HG03520 (cell line): ENCODE measurements at regions not wholly inside any gene's neighbourhood (a gene's known extent, or its start where the extent isn't known, plus 50 kb on each side); places are given as distances from the start of the nearest gene placed in this dataset.

Source experiments
- ATAC-seq: cut with Tn5 transposase; IDR thresholded peaks from one replicate; pipeline ENCODE4 v1.9.1; 2021; ENCODE audit warnings: mild to moderate bottlenecking, moderate library complexity; ENCODE audit not compliant: unreplicated experiment

DNA sequence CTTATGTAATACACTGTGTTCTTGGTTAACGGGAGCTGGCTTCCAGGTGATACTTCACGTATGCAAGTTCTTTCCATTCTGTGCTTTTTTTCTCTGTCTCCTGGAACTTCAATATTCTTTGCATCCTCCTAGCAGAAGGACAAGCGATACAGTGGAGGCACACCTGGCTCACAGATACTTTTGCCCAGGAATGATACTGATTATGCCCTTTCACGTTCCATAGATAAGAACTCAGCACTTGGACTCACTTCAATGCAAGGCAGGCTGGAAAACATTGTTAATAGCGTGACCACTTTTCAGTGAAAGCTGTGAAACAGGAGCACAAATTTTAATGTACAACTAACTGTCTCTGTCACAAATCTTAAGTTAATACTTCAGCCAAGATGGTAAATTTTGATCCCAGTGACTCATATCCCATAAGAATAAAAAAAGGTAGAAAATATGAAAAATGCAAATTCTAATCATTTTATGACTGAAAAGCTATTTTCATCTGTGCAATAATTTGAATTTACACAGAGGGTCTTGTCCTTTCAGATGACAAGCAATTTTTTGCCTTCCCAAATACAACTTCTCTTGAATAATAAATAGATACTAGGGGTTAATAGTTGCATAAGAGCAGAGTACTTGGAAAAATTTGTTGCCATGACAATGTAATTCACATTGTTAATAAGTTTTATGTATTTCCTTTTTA lies 919.0 kb downstream of the GALC start:
- no peak for ATAC-seq

DNA sequence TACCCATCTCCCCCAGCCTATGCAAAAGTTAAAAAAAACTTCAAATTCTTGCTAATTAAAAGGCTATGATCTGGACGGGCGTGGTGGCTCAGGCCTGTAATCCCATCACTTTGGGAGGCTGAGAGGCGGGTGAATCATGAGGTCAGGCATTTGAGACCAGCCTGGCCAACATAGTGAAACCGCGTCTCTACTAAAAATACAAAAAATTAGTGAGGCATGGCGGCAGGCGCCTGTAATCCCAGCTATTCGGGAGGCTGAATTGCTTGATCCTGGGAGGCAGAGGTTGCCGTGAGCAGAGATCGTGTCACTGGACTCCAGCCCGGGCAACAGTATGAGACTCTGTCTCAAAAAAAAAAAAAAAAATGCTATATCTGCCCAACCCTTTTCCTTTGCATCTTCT lies 925.4 kb downstream of the GALC start:
- ATAC-seq = no peak

DNA sequence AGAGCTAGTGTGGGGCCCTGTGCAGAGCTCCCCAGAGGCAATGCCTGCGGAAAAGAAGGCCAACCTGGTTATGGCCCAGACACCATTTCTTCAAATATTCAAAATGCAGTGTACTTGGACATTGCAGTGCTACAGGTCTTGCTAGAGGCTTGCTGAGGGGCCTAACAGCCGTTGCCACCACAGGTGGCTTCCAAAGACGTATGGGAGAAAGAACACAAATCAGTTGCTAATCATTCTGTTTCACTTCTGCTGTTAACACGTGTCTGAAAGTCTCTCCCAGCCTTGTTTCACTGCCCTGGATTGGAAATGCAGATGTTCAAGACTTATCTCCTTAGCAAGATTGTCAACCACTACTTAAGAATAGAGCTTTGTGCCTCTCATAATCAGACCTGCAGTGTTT lies 925.9 kb downstream of the GALC start:
- ATAC-seq = no peak

DNA sequence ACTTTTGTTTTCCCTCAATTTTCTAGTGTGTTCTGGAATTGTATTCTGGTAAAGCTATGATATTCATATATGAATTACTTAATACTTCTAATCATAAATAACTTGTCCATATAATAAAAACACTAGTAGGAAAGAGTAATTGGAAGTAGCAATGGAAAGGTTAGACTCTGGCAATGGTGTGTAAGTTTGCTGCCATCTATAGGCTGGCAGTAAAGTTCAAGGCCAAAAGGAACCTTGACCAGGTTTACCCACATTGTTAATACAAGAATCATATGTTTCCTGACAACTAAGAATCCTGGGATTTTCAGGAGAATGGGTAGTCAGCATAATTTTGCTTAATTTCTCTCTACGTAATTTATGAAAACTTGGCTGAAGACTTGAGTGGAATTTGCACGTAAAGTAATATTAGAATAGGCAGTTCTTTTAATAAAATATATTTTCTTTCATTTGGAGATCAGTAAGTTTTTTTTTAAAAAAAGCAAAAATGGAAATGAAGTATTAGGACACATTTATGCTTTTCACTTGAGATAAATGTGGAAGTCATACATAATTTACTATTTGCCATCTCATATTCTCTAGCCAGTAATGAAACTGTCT lies 926.7 kb downstream of the GALC start:
- ATAC-seq = no peak

DNA sequence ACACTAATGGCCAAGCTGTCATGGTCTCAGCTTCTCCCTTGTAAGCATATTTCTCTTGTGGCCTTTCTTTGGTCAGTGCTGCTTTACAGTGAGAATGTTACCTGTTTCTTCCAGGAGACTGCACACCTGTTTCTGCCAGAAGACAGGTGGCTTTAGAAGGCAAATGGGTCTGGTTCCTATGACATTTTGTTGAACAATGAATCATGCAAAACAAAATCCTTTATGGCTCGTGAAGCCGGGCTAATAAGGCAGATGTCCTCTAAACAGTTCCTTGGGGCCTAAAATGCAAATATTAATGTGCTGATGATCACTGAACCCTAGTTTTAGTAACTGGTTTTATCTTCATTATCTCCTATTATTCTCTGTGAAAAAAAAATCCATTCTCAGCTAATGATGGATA lies 927.6 kb downstream of the GALC start:
- ATAC-seq = no peak

DNA sequence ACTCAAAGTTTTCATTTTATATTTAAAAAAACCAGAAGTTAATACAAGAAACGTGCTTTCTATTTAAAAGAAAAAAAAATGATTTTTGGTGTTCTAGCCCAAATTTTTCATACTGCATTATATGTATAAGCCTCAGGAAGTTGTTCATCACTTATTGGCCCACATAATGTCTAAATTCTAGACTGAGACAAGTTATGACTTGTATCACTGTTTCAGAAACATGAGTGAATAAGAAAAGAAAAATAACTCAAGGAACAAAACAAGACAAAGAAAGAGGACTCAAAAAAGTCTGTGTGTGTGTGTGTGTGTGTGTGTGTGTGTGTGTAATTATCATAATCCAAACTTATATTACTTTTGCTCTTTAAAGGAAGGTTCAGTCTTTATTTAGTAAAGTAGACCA lies 929.8 kb downstream of the GALC start:
- ATAC-seq = no peak

DNA sequence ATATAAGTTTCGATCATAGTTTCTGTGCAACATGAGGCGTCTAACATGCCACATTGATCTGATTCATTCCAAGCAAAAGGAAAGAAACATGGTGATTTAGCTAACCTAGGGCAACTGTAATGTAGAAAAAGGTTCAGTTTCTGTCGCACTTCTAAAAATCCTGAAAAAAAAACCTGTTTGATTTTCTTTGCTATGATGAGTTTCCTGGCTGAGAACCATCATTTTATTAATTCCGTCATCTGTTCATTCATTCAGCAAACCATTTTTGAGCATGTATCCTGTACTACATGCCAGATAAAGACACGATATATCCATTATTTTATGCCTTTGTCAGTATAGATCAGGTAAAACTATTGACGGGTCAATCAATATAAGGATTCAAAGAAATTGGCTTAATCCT lies 932.6 kb downstream of the GALC start:
- no peak for ATAC-seq

DNA sequence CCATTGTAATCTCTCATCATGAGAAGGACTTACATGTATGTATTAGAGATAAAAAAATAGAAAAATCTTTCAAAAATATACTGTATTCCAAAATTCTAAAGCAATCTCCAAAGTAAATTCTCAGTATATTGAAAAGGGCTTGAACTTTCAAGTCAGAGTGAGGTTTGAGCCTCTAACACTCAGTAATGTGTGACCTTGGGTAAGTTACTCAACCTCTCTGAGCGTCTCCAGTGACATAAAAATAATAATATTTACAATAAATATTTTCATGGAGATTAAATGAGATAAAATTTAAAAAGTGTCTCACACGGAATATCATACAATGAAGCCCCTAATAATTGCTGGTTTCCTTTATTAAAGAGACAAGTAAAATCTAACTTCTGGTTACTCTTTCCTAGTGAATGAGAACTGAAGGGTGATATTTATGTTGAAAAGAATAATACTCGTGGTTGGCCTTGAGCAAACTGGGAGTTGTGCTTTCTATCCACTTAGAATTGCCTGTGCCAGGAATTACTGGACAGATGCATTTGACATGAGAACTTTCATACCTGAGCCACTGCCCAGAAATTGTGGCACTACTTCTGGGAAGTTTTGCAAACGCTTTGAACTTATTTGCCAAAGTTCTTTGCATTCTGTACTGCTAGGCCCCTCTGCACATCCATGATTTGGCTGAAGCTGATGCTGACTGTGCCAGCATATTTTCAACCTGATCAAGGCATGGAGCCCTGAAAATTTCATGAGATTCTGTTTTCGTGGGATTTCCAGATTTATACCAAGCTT lies 933.7 kb downstream of the GALC start:
- no peak for ATAC-seq

DNA sequence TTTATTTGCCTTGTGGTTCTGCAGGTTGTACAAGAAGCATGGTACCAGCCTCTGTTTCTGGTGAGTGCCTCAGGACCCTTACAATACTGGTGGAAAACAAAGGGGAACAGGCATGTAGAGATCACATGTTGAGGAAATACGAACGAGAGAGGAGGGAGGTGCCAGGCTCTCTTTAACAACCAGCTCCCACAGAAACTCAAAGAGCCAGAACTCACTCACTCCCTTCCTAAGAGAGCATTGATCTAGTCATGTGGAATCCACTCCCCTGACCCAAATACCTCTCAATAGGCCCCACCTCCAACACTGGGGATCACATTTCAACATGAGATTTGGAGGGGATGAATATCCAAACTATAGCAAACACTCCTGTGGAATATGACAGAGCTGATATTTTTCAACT lies 938.0 kb downstream of the GALC start:
- no peak for ATAC-seq

DNA sequence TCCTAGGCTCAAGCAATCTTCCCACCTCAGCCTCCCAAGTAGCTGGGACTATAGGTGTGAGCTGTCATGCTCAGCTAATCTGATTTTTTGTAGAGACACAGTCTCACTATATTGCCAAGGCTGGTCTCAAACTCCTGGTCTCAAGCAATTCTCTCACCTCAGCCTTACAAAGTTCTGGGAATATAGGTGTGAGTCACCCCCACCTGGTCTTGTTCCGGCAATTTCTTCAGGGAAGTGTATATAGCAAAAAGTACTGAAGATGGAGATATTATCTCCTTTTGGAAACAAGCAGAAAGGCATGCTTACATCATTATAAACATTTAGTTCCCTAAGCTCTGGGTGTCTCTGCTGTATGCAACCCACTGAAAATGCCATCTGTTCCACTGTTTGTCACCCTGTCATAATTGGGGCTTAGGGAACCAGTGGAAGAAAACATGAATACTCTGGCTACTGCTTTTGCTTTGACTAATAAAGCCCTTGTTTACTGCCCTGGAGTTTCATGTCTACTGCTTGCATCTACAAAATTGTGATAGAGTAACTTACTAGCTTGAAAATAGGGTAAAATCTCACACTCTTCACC lies 940.2 kb downstream of the GALC start:
- no peak for ATAC-seq

DNA sequence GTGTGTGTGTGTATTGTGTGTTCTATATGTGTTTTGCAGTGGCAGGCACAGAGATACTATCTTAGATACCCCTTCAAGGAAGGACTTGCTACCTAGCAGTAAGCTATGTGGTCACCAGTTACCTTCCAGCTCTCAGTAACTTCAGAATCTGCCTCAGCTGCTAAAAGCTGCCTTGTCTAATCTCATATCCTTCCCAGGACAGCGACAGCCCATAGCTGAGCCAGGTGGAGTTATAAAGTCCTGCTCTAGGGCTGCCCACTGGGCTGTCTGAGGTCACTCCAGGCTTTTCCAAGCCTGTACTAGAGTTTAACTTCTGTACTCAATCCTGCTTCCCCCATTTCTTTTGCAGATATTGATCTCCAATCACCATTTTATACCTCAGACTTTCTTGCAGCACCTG lies 942.6 kb downstream of the GALC start:
- no peak for ATAC-seq

DNA sequence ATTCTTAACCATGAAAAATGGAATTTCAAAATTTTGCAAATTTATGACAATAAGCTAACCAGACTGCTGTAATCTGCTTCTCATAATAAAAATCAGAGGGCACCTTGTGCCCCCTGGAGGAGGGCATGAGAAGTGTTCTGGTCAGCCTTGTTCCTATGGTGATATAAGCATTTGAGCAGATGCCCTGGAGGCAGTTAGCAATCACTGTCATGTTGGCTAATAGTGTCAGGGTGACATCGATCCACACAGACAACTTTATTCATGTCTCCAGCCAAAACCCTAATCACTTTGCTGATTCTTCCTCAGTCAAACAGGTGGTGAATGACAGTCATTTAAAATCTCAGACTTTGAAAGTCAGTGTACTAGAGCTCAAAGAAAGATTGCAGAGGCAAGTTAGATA lies 943.0 kb downstream of the GALC start:
- ATAC-seq = no peak

DNA sequence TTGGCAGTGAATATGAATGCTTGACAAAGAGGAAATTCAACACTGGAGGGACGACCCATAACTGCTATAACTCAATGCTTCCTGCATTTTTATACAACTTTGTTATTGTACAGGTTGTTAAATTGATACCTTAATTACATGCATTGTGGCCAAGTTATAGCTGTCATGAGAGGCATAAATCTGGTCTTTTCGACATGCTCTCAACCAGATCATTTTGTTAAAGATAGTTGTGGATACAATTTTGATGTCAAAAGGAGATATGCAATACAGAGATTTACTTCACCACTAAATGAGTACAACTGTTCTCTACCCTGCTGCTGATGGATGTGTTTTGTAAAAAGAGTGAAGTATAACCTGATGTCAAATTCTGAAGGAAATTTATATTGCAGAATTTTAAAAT lies 946.0 kb downstream of the GALC start:
- no peak for ATAC-seq

DNA sequence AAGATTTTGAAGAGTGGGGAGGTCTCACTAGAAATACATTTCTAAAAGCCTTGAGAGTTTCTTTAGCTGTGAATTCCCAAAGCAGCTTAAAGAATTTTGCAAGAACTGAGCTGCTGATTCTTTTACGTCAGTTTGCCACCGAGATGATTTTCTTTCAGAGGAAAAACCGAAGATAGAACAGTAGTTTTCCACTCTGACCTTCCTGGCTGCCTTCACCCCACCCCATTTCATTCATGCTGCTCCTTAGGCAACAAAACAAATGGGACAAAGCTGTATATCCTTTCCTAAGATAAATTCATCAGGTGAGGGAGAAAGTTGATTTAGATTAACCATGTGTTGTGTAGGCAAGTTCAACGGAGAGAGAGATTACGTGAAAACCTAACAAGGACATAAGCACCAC lies 947.0 kb downstream of the GALC start:
- no peak for ATAC-seq

DNA sequence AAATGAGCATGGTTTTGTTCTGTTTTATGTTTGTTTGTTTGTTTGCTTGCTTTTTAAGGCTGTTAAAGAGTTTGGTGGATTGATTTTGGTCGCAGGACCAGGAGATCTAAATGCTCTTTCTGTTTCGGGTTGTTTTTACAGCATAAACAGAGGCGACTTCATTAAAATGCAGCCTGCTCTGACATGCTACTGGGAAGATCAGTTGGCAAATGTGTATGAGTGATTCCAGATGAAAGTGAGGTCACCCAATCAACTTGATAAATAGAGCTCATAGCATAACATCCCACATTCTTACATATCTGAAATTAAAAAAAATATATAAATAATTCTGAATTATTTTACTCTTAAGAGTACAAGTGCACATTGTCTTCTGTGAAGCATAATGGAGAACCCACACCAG lies 947.7 kb downstream of the GALC start:
- no peak for ATAC-seq

DNA sequence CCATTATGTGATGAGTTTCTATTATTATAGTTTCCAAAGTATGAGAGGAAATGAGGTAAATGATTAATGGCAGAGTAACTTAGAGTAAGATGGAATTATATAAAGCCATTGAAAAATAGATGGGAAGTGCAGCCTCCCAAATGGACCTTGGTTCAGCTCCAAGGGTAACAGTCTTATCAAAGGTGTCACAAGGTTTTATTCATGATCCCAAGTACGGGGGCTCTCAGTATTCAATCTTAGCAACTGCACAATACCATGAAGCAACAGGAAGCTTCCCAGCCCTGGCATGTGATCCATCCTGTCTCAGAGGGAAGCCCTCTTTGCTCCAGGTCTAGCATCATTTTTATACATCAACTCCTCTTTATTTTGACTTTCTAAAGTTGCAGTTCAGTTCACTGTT lies 948.2 kb downstream of the GALC start:
- ATAC-seq = no peak

DNA sequence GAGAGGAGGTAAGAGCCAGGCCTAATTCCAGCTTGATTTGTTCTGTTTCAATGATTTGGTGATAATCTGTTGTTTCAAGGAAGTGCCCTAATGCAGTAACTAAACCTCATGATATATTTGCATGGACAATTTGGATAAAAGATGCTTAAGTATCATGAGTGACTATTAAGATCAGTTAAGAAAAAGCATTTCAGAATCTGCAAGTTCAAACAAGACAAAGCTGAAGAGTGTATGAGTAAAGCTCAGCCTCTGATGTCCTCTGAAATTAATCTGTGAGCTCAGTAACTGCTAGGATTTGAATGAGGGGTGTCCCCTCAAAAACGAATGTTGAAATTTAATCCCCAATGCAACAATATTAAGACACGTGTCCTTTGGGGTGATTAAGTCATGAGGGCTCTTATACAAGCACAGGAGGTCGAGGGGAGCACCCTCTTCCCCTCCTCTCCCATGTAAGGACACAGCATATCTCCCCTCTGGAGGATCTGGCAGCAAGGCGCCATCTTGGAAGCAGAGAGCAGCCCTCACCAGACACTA lies 949.2 kb downstream of the GALC start:
- ATAC-seq = no peak

DNA sequence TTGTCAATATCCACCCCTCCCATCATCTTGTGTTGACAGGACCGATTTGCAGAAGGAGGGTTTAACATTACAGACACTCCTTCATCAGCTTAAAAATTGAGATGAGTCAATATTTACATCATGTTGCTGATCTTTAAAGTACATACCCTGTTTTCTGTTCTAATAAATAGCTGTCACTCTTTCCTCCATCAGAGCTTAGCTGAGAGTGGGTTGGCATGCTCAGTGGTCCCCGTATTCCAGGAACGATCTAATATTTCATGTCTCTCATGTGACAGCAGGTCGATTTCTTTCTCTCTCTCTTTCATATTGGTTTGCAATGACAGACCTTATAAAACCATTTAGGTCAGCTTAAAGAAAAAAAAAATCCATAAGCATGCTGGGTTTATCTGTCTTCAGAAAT lies 950.6 kb downstream of the GALC start:
- no peak for ATAC-seq

DNA sequence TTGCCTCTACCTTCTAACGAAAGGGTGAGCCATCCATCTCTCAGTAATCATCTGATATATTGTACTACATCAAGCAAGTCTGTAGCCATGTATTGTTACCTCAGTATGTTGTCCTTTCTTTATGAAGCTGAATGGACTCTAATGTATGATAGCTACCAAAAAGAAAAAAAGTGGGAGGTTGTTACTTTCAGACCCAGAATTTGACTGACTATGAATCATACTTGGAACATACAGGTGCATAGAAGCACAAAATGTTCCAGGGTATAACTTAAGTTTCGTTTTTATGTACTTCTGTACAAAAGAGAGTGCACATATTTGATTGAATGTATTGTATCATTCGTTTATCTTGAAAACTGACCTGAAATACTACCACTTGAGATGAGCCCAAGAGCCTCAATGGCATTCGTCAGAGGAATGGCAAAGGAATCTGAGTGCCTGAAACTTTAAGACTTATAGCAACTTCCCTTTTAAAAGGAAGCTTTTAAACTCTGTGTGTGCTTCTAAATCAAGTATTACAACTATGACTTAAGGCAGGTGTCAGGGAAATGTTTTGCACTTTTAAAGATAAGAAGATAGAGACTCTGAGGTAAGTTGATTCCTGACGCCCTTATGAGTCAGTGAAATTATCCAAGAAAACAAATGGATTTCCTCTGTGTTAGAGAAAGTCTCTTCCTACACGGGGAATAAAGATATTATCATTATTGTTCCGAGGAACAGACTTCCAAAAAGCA lies 951.5 kb downstream of the GALC start:
- no peak for ATAC-seq

DNA sequence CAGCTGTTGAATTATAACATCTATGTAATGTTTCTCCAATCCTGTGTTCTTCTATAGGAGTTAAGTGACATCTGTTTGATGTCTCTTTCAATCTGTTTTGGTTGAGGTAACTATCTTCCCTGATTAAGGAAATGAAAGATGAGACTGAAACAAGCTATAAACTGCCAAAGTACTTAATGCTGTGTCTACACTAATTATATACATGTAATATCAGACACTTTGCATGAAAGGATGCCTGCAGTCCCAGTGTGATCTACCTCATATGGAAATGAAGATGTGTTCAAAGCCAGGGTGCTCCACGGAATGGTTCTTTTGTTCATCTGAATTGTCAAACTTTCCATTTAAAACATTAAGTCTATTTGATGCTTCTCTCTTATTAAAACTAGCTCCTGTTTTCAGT lies 958.3 kb downstream of the GALC start:
- ATAC-seq = no peak

DNA sequence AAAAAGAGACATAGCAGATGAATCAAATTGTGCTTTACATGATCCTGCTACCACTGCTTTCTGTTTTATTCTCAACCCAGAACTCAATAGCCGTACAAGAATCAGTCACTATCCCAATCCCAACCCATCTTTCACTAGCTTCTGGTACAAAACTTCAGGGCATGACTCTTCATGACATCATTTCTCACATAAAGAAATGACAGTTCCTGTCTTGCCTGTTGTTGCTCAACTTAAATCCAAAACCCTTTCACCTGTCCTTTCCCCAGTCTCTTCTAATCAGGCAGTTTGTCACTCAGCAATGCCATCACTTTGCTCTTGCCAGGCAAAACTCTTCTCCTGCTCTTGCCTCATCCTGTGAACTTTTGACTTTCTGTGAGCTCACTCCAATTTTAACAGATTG lies 962.8 kb downstream of the GALC start:
- no peak for ATAC-seq
